ENCODE measurements at regions not wholly inside any gene's neighbourhood (a gene's known extent, or its start where the extent isn't known, plus 50 kb on each side); places are given as distances from the start of the nearest gene placed in this dataset.
"Not testable (repeated sequence)": the region's sequence is repeated elsewhere in the genome, so short reads cannot be mapped to it uniquely, and the experiment has no call there.

DNA sequence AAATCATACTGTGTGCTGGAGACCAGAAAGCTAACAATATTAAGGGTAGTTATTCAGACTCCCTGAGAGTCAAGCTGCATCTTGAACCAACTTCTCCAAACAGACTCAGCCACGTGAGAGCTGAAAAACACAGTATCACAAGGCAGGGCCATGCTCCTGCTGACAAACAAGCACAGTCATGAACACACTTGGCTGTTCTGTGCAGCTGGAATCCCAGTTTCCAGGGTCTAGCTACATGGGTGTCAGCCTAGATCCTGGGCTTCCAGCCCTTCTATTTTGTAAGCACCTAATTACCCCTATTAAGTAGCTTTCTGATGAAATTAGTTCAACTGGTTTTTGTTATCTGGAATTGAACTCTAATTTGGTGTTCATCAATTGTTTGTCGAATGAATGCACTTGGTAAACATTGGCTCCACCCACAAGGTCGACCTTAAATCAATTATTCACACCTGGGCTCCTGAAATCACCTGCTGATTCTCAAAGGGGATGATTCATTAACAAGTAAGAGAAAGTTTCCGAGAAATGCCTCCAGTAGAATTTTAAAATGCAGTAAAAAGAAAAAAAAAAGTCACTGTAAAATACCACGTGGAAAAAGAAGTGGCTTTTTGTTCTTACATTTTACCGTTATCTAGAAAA, 179.3 kb downstream of the ZC3H11B start:
- DNase-seq (ENCODE audit: low read depth in 3 of 3) = no peak

DNA sequence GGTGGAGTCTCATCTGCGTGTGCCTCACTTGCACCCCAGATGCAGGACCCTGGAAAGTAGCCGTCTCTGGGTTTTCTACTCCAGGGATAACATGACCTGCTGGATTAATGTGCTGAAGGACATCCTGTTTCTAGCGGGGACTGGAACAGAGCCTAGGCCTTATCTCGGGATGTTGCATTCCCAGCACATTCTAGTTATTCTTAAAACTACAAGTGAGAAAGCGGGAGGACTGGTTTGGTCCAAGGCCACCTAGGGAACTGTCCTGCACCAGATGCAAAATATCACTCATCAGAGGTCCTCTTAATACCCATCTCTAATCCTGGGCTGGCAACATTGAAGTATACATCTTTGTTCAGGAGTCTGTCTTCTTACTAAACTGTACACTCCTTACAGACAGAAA, 179.9 kb downstream of the ZC3H11B start:
- no peak for DNase-seq (ENCODE audit: low read depth in 3 of 3)

DNA sequence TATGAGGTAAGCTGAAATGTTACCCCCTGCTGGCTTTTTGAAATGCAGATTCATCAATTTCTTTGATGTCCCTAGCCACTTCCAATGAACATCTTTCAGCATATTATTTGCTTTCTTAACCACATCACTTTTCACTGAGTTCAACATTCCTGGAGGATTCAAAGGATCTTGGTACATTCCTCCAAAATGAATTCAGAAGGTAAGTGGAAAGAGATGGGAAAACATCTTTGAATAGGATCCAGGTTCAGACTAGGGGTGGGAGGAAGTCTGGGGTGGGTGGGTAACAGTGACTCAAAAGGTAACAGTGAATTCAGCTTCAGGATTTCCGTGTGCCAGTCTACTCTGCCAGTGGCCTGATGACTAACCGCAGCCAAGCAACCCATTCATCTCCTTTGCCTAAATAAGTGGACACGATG, 180.7 kb downstream of the ZC3H11B start:
- no peak for DNase-seq (ENCODE audit: low read depth in 3 of 3)

DNA sequence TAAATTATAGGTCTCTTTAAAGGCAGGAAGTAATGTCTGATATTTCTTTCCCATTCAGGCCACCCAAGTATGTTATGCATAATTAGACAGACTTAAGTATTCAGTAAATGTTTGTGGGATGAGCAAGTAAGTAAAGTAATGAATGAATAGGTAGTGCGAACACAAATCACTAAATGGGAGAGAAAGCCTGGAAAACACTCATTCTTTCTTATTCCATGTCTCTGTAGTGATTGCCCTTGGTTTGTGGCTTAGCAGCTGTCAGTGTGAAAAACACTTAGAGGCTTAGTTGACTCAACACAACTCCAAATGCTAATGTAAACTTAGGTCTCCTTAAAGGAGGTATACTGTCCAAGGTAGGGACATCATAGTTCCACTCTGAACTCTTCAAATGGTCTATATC, 182.5 kb downstream of the ZC3H11B start:
- DNase-seq (ENCODE audit: low read depth in 3 of 3) = no peak

DNA sequence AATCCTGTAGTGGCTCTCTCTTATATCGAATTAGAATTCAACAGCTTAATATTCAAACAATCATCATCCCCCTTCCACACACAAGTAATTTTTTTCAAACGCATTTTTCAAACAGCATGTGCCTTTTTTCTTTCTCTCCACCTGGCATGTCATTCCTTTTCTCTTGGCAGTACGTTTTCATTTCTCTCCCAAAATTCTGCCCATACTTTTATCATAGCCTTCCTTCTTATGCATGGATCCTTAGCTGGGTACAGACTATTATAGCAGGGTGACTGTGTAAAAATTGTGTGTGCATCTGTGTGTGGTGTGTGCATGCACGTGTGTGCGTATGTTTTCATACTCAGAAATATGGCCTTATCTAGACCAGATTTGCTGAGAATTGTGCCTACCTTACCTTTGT, 184.3 kb downstream of the ZC3H11B start:
- DNase-seq (ENCODE audit: low read depth in 3 of 3) = no peak

DNA sequence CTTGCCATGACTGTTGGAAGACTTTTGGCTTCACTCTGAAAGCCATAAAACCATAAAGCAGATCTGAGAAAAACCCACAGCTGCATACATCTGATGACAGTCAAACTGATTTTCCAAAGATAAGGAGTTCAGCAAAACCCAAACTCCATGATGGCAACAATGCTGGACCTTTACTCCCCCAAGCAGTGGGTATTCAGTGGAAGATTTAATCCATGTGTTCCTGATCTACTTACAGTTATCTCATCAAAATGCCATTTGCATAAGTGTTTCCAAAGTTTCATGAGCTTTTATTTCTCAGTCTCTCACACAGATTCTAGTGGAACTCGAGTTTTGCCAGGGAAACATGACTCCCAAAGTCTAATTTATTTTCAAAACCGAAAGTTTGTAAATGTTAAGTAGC, 184.9 kb downstream of the ZC3H11B start:
- DNase-seq (ENCODE audit: low read depth in 3 of 3) = no peak

DNA sequence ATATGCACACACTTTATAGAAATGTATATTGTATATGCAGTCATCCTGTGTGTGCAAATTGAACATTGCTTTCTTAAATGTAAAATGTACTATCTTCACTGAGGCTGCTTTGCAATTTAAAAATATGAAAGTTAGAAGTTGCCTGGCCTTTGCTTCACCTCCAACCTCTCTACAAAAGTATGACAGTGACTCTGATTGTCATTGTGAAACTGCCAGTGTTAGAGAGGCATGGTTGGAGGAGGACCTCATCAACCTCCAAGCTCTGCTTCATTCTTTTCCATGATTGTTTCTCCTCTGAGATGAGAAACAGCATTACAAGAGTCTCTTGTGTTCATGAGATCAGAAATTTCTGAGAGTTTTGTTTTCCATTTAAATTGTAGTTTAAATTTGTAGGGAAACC, 185.5 kb downstream of the ZC3H11B start:
- no peak for DNase-seq (ENCODE audit: low read depth in 3 of 3)

DNA sequence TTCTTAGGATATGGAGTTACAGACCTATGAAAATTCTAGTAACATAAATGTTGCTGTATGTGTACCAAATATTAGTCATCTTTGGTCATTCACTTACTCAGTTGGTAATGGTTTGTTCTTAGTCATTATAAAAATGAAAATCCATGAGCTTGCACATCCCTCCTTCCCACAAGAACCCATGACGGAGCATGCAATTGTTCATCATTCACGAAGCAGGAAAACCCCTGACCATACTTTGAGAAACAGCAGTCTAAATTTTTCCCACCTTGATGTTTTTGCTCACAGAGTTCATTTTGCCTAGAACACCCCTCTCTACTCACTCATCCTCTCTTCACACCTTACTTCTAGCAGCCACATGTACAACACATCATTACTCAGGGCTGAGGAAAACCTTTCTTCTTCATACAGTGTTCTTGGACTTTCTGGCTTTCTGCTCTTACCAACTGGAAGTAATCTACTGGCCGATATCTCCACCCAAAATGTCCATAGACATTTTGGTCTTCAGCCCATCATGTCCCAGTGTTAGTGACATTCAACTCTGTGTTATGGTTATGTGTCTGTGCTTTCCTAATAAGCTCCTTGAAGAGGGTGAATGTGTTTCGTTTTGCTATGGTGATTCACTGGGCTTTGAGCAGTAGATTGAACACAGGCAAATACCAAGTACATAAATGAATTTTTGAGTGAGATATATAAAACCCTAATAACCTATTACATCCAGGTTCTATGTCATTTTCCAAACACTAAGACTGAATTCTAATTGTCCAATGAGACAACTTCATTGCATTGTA, 189.9 kb downstream of the ZC3H11B start:
- no peak for DNase-seq (ENCODE audit: low read depth in 3 of 3)

DNA sequence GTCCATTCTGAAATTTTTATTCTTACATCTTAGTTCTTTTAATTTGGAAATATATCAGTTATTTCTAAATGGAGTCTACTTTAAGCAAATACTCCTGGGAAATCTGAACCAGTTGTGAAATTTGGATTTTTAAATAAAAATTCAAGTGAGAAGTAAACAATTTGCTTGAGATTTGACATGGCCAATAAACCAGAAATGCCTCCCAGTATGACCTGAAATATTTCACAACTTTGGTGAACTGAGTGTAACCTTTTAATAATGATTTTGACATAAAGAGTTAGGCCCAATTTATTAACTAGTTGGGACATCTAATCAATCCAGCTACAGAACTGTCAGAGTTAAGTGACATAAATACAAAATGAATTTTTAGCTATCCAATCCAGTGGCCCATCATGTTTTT, 192.0 kb downstream of the ZC3H11B start:
- no peak for DNase-seq (ENCODE audit: low read depth in 3 of 3)

DNA sequence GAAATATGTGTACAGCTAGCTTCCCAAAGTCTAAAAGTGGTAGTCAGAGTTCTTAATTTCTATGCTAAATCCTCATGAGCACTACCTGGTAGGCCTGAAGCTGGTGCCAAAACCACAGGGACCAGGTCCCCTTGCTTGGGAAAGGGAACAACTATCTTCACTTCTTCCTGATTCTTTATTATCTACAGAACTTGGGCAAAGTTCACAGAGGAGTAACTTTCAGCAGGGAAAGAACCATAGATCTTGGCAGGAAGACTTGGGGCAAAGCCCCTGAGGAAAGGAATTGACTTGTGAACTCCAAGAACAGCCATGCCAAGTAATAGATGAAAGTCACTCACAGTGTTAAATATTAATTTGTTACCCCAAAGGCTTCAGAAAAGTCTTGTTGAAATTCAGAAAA, 193.0 kb downstream of the ZC3H11B start:
- DNase-seq (ENCODE audit: low read depth in 3 of 3) = no peak

DNA sequence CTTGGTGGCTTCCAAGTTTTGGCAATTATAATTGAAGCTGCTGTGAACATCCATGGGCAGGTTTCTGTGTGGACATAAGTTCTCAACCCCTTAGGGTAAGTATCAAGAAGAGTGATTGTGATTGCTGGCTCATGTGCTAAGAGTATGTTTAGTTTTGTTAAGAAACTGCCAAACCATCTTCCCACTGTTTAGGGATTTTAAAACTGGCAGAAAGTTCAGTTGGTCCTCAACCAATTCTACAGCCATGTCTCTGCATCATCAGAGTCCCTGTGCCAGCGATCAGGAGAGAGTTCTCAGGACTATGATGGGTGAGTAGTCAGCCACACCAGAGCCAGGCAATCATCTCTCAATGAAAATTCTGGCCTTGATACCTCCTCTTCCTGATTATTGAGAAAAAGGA, 193.8 kb downstream of the ZC3H11B start:
- DNase-seq (ENCODE audit: low read depth in 3 of 3) = no peak

DNA sequence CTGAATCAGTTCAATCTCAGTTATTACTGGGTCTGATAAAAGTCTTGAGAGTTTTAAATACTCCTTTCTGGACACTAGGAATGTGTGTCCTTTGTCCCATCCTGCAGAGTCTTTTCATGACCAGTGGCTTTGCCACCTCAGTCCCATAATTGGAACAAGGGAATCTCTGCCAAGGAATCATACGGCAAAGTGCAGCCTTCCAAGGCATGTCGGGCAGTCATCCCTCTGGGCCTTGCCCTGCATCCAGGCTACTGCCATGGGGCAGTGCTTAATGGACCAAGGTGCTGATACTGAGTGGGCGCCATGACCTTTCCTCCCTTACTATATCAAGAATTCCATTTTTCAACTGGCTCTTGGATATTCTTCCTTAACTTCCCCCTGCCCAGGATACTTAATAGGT, 195.3 kb downstream of the ZC3H11B start:
- no peak for DNase-seq (ENCODE audit: low read depth in 3 of 3)

DNA sequence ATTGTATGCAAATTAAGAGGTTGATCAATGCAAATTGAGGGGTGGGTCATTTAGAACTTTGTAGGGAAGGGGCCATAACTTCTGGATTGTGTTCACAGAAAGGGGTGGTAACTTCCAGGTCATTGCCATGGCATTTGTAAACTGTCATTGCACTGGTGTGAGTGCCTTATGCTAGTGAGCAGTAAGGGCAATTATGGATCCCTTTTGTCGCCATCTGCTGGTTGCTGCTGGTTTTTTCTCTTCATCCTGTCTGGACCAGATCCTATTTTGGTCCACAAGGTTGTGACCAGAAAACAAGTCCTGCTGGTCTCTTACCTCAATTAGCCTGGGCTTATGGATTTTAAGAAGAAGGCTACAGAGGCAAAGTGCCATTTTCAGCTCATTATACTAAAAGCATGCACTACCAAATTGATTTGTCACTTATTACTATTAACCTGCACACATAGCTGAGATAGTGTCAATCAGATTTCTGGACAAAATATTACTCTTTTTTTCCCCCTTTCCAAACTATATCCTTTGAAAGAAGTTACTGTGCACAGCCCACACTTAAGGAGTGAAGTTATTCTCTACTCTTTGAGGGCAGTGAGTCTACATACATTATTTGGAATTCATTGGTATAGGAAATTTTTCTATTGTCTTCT, 196.2 kb downstream of the ZC3H11B start:
- DNase-seq (ENCODE audit: low read depth in 3 of 3) = peak; percentile 29 to 43 (median 35)

DNA sequence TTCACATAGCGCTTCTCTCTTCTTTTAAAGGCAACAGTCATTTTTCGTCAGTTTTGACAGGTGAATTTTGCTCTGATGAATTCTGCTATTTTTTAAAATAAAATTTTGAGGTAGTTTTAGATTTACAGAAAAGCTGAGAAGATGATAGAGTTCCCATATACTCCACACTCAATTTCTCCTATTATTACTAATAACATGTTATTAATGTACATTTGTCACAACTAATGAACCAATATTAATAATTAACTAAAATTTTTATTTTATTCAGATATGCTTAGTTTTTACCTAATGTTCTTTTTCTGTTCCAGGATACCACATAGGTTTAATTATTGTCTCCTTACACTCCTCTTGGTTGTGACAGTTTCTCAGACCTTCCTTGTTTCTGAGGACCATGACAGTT, 197.0 kb downstream of the ZC3H11B start:
- no peak for DNase-seq (ENCODE audit: low read depth in 3 of 3)

DNA sequence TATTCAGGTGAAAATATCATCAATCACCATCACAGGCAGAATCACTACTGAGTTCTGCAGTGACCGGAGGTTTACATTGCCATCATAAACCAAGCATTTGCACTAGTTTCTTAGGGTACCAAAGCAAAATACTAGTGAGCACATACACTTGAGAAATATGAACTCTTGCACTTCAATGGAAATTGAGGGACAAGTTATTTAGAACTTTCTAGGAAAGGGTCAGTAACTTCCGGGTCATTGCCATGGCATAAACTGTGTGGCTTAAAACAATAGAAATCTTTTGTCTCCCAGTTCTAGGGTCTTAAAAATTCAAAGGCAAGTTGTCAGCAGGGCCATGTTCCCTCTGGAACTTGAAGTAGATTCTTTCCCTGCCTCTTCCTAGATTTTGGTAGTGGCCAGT, 197.5 kb downstream of the ZC3H11B start:
- no peak for DNase-seq (ENCODE audit: low read depth in 3 of 3)

DNA sequence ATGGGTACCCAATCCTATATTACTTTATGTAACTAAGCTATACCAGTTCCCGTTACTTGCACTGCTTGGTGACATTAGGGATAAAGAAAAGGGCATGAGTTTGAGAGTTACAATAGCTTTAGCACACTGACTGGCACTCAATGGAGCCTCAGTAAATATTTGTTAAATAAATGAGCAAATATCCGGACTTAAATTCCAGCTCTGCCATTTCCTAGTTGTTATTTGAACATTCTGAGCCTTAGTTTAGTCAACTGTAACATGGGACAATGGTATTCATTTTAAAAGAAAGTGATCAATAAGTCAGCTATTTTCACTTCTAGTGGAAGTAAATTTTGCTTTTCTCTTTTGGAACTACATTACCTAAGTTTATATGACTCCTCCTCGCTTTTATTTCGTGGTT, 198.7 kb downstream of the ZC3H11B start:
- DNase-seq (ENCODE audit: low read depth in 3 of 3) = no peak

DNA sequence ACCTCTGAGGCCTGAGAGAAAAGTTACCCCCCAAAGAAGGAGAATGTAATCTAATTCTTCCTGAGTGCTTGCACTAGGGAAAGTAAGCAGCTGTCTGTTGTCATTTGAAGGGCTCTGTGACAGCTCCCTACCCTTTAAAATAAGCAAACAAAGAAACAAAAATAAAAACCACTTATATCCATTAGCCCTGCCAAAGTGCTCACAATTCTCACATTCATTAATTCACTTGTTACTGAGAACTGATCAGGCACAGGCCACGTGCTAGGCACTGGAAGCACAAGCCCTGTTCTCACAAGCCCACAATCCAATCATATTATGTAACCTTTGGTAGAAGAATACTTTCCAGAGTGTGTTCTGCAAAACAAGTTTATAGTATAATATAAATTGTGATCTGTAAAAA, 199.4 kb downstream of the ZC3H11B start:
- DNase-seq (ENCODE audit: low read depth in 3 of 3) = no peak

DNA sequence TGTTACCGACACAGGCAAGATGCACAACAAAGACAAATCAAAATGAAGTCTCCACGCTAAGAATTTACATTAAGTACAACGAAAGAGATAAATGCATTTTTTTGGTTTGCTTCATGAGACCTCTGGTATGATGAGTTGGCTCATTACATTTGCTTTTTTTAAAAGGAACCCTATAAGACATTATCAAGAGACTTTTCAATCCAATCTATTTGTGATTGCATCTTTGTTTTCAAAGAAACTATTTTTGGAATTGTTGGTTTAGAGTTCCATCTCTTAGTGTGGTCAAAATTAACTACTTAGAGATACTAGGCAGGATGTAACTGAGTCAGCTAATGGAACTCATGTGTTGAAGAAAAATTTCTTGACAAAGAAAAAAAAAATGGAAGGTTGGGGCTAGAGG, 200.1 kb downstream of the ZC3H11B start:
- DNase-seq (ENCODE audit: low read depth in 3 of 3) = no peak

DNA sequence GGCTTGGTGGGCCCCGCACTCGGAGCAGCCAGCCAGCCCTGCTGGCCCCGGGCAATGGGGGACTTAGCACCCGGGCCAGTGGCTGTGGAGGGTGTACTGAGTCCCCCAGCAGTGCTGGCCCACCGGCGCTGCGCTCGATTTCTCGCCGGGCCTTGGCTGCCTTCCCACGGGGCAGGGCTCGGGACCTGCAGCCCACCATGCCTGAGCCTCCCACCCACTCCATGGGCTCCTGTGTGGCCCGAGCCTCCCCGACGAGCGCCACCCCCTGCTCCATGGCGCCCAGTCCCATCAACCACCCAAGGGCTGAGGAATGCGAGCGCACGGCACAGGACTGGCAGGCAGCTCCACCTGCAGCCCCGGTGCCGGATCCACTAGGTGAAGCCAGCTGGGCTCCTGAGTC, 202.2 kb downstream of the ZC3H11B start:
- DNase-seq (ENCODE audit: low read depth in 3 of 3) = not testable (repeated sequence)

DNA sequence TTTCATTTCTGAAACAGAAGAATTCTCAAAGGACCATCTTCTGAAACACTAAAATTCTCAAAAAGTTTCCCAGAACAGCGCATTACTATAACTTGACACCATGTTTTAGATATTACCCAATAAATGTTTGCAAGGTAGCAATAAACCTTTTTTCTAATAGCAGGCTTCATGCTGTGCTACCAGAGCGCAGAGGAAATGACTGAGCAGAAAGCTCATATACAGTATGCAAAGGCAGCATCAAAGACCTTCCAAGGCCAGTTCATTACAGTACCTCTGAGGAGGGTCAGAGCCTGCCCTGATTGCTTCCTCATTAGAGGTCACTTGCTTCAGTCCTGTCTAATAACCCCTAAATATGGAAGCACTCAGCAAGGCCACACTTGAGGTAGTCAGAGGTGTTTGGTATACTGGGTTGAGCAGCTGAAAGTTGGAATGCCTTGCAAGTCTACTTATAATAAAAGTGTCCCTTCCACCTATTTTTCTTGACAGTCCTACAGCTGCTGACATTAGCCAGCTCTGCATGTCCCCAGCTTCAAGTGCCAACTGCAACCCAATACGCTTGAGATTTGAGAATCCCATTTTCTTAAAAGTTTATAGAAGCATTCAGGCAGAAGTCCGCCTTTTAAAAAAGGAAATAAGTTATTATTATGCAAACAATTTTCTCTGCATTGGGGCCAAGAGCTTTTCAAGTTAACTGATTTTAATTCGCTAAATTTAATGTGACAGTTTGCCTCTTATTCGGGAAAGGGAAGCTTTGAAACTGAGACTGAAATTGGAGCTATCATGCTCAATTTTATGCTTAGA, 207.2 kb downstream of the ZC3H11B start:
- DNase-seq (ENCODE audit: low read depth in 3 of 3) = no peak

DNA sequence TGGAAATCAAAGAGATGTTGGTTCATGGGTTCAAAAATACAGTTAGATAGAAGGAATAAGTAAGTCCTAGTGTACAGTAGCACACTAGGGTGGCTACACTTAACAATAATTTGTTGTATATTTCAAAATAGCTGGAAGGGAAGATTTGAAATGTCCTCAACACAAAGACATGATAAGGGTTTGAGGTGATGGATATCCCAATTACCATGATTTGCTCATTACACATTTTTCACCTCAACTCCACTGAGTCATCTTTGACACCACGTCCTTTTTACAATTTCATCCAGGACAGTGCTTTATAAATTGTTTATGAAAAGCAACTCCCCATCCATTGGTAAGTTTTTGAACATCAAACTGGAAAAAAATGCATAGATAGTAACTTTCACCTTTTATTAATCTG, 208.3 kb downstream of the ZC3H11B start:
- DNase-seq (ENCODE audit: low read depth in 3 of 3) = no peak

DNA sequence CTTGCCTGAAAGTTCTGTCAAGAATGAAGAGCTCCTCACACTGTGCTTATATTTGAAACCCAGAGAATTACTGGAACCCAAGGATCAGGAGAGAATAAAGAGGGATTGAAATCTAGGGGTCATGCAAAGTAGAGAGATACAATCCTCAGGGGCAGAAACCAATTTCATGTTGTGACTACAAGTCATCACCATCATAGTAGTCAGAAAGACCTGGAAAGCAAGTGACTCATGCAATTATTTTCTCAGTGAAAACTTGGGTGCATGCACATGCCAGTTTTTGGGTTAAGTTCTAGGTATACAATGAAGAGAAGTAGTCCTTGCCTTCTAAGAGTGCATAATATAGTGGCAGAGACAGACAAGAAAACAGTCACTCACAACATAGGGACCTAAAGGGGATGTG, 210.0 kb downstream of the ZC3H11B start:
- DNase-seq (ENCODE audit: low read depth in 3 of 3) = no peak

Data from stimulated activated CD4-positive, alpha-beta T cell treated with anti-CD3 and anti-CD28 coated beads, TNF-alpha, amount 100 ng/mL, for 48 hours (primary cell).